ENCODE measurements at regions not wholly inside any gene's neighbourhood (a gene's known extent, or its start where the extent isn't known, plus 50 kb on each side); places are given as distances from the start of the nearest gene placed in this dataset.
A peak's percentile ranks its signal among the peaks of the same experiment; 100 is the strongest.

- Mint-ChIP-seq H3K4me1 (ENCODE audit: unreplicated experiment) (peaks cover 25% of the 10 kb centered on the region), H3K36me3 (ENCODE audit: unreplicated experiment) (peaks cover 2% of the 10 kb centered on the region), H3K9me3 (ENCODE audit: unreplicated experiment) (peaks cover 5% of the 10 kb centered on the region), H3K4me3 (ENCODE audit: unreplicated experiment) (no peak overlapping the region), H3K27me3 (ENCODE audit: unreplicated experiment) (no peaks in the 10 kb centered on the region), H3K27ac (ENCODE audit: unreplicated experiment) (no peak overlapping the region)
- no peak for TF ChIP-seq CTCF (IDR thresholded peaks at IDR 0.05)
- no peak for DNase-seq (ENCODE audit: extremely low spot score, unreplicated experiment)
Observed at GRCh38 chr3:74115906-74116305, 491.2 kb upstream of the PDZRN3 start.

GRCh38 chr3:74107451-74107850, 482.7 kb upstream of the PDZRN3 start:
- no peak for DNase-seq (ENCODE audit: extremely low spot score, unreplicated experiment)
- no peaks in the 10 kb centered on the region for H3K9me3 Mint-ChIP-seq (ENCODE audit: unreplicated experiment)
- H3K27ac Mint-ChIP-seq (ENCODE audit: unreplicated experiment) = peak overlapping the region; percentile 7
- no peaks in the 10 kb centered on the region for H3K27me3 Mint-ChIP-seq (ENCODE audit: unreplicated experiment)
- H3K4me1 Mint-ChIP-seq (ENCODE audit: unreplicated experiment) = peaks cover 27% of the 10 kb centered on the region
- H3K4me3 Mint-ChIP-seq (ENCODE audit: unreplicated experiment) = no peak overlapping the region
- TF ChIP-seq CTCF (IDR thresholded peaks at IDR 0.05) = no peak
- no peaks in the 10 kb centered on the region for H3K36me3 Mint-ChIP-seq (ENCODE audit: unreplicated experiment)

- no peak for TF ChIP-seq CTCF (IDR thresholded peaks at IDR 0.05)
- no peak overlapping the region for H3K4me3 Mint-ChIP-seq (ENCODE audit: unreplicated experiment)
- no peaks in the 10 kb centered on the region for H3K36me3 Mint-ChIP-seq (ENCODE audit: unreplicated experiment)
- peaks cover 26% of the 10 kb centered on the region for H3K4me1 Mint-ChIP-seq (ENCODE audit: unreplicated experiment)
- no peak for DNase-seq (ENCODE audit: extremely low spot score, unreplicated experiment)
- no peaks in the 10 kb centered on the region for H3K27me3 Mint-ChIP-seq (ENCODE audit: unreplicated experiment)
- H3K9me3 Mint-ChIP-seq (ENCODE audit: unreplicated experiment) = no peaks in the 10 kb centered on the region
- H3K27ac Mint-ChIP-seq (ENCODE audit: unreplicated experiment) = peak overlapping the region; percentile 7
Observed at GRCh38 chr3:74106925-74107324, 482.2 kb upstream of the PDZRN3 start.

- no peaks in the 10 kb centered on the region for H3K9me3 Mint-ChIP-seq (ENCODE audit: unreplicated experiment)
- TF ChIP-seq CTCF (IDR thresholded peaks at IDR 0.05) = no peak
- H3K36me3 Mint-ChIP-seq (ENCODE audit: unreplicated experiment) = no peaks in the 10 kb centered on the region
- peaks cover 14% of the 10 kb centered on the region for H3K4me1 Mint-ChIP-seq (ENCODE audit: unreplicated experiment)
- no peak for DNase-seq (ENCODE audit: extremely low spot score, unreplicated experiment)
- H3K4me3 Mint-ChIP-seq (ENCODE audit: unreplicated experiment) = no peak overlapping the region
- H3K27ac Mint-ChIP-seq (ENCODE audit: unreplicated experiment) = no peak overlapping the region
- no peaks in the 10 kb centered on the region for H3K27me3 Mint-ChIP-seq (ENCODE audit: unreplicated experiment)
Observed at GRCh38 chr3:74091204-74091603, 466.5 kb upstream of the PDZRN3 start.

- Mint-ChIP-seq H3K36me3 (ENCODE audit: unreplicated experiment) (no peaks in the 10 kb centered on the region), H3K27me3 (ENCODE audit: unreplicated experiment) (no peaks in the 10 kb centered on the region), H3K27ac (ENCODE audit: unreplicated experiment) (peak overlapping the region; percentile 32), H3K9me3 (ENCODE audit: unreplicated experiment) (no peaks in the 10 kb centered on the region), H3K4me1 (ENCODE audit: unreplicated experiment) (peaks cover 14% of the 10 kb centered on the region), H3K4me3 (ENCODE audit: unreplicated experiment) (no peak overlapping the region)
- DNase-seq (ENCODE audit: extremely low spot score, unreplicated experiment) = no peak
- no peak for TF ChIP-seq CTCF (IDR thresholded peaks at IDR 0.05)
Observed at GRCh38 chr3:74089814-74090213, 465.1 kb upstream of the PDZRN3 start.

Data from osteocyte (in vitro differentiated cells).